Upper lobe of left lung (tissue), 6 donors: ENCODE measurements at regions not wholly inside any gene's neighbourhood (a gene's known extent, or its start where the extent isn't known, plus 50 kb on each side); places are given as distances from the start of the nearest gene placed in this dataset.

Experiments used
- ATAC-seq, 2 donors: fragments of 200-7000 bp; cut with Tn5 transposase; one replicate each; pipeline ENCODE4 v1.9.1; 2022; ENCODE audit warnings: mild to moderate bottlenecking in 2 of 2, moderate library complexity in 2 of 2; ENCODE audit not compliant: low FRiP score in 2 of 2
- DNase-seq, 2 donors: peaks; one replicate each; pipeline ENCODE4 v3.0.0-alpha.2; 2019 to 2020
- H3K27ac ChIP-seq, 4 donors: fragments of 200-600 bp; sonication (generic); one replicate each; pipeline ENCODE4 v1.5.1; 2016 to 2019
- H3K27me3 ChIP-seq, 4 donors: fragments of 200-600 bp; sonication (generic); one replicate each; pipeline ENCODE4 v1.5.1; 2017 to 2019
- H3K36me3 ChIP-seq, 4 donors: fragments of 200-600 bp; sonication (generic); one replicate each; pipeline ENCODE4 v1.5.1; 2016 to 2019
- H3K4me1 ChIP-seq, 4 donors: fragments of 200-600 bp; sonication (generic); one replicate each; pipeline ENCODE4 v1.5.1; 2018 to 2019
- H3K4me3 ChIP-seq, 4 donors: fragments of 200-600 bp; sonication (generic); one replicate each; pipeline ENCODE4 v1.5.1; 2017 to 2019; ENCODE audit warnings: mild to moderate bottlenecking in 2 of 4, moderate library complexity in 1 of 4
- H3K9me3 ChIP-seq, 4 donors: fragments of 200-600 bp; sonication (generic); one replicate each; pipeline ENCODE4 v1.5.1; 2018 to 2019
- EP300 ChIP-seq, 4 donors: sonication (generic); formaldehyde crosslinking; IDR thresholded peaks; one replicate each; pipeline ENCODE4 v1.5.1; 2017; ENCODE audit warnings: antibody characterized with exemption in 4 of 4, control low read depth in 2 of 4
- POLR2A ChIP-seq, 4 donors: fragments of 450-650 bp; IDR thresholded peaks; one replicate each; pipeline ENCODE4 v1.5.1; 2016 to 2017; ENCODE audit warnings: antibody characterized with exemption in 4 of 4, mild to moderate bottlenecking in 2 of 4
- POLR2AphosphoS5 ChIP-seq, 2 donors: sonication (generic); formaldehyde crosslinking; IDR thresholded peaks; one replicate each; pipeline ENCODE4 v1.5.1; 2017; ENCODE audit warnings: antibody characterized with exemption in 2 of 2
- WGBS, 2 donors: methylation state at CpG; one replicate each; pipeline ENCODE4 v1.1.5; 2017 to 2018; 5-methylcytosine and 5-hydroxymethylcytosine counted together
- TF ChIP-seq, protein P1 (sequence below), 6 experiments: fragments of 450-650 bp in 4 of 6; fragments of 200-600 bp in 2 of 6; sonication (generic) in 2 of 6; IDR thresholded peaks; one replicate each; pipeline ENCODE4 v1.5.1; 2016 to 2019; ENCODE audit warnings: antibody characterized with exemption in 6 of 6
- donor health status: DM: no; HTN: no; CAD: no; lungs with moderate emphysema.
- donor health status: DM: no; HTN: yes; CAD: no; lungs with severe emphysema.

DNA sequence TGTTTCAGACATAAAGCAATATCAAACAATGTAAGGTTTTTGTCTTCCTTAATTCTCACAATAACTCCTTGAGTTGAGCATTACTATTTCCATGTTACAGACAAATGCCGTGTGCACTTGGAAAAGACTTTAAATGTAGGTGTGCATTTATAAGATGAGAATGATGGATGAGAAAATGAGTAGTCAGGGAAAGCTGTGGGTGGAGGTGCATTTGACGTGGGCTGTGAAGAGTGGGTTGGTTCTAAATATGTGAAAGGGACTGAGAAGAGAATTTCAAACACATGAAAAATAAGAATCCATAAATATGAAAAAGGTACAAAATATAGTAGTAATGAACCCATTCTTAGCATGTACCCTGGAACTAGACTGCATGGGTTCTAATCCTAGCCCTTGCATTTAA is 171.6 kb upstream of the PPP2R2B start:
- no peaks in the 10 kb centered on the region for H3K4me1 ChIP-seq
- DNase-seq (no peak), ATAC-seq (no peak)
- TF ChIP-seq POLR2A (IDR thresholded peaks at IDR 0.05) (no peak), EP300 (IDR thresholded peaks at IDR 0.05) (no peak), POLR2AphosphoS5 (IDR thresholded peaks at IDR 0.05) (no peak)
- TF ChIP-seq, protein P1, sequence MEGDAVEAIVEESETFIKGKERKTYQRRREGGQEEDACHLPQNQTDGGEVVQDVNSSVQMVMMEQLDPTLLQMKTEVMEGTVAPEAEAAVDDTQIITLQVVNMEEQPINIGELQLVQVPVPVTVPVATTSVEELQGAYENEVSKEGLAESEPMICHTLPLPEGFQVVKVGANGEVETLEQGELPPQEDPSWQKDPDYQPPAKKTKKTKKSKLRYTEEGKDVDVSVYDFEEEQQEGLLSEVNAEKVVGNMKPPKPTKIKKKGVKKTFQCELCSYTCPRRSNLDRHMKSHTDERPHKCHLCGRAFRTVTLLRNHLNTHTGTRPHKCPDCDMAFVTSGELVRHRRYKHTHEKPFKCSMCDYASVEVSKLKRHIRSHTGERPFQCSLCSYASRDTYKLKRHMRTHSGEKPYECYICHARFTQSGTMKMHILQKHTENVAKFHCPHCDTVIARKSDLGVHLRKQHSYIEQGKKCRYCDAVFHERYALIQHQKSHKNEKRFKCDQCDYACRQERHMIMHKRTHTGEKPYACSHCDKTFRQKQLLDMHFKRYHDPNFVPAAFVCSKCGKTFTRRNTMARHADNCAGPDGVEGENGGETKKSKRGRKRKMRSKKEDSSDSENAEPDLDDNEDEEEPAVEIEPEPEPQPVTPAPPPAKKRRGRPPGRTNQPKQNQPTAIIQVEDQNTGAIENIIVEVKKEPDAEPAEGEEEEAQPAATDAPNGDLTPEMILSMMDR (IDR thresholded peaks at IDR 0.05): no peak
- no peaks in the 10 kb centered on the region for H3K9me3 ChIP-seq
- no peaks in the 10 kb centered on the region for H3K27me3 ChIP-seq
- WGBS, 2 donors: 50 to 60% methylated on average over 2 of the region's 2 CpGs
- H3K27ac ChIP-seq: no peak overlapping the region
- H3K36me3 ChIP-seq: no peaks in the 10 kb centered on the region
- H3K4me3 ChIP-seq: no peak overlapping the region

DNA sequence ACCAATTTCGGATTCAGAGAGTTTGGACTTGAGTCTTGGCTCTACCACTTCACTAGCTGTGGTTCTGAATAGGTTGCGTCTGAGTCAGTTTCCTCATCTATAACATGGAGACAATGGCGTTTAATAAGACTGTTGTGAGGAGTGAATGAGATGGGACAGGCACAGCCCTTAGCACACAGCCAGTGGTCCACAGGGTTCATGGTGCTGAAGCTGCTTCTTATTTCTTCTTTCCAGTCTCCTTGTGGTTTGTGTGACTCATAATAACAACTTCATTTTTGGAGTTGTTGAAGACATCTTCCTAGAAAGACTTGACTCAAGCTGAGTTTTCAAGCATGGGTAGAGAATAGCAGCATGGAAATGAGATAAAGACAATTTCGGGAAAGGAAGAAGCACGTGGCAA is 172.6 kb upstream of the PPP2R2B start:
- Histone ChIP-seq H3K9me3 (no peaks in the 10 kb centered on the region), H3K4me3 (no peak overlapping the region), H3K36me3 (no peaks in the 10 kb centered on the region), H3K4me1 (no peaks in the 10 kb centered on the region), H3K27ac (no peak overlapping the region), H3K27me3 (no peaks in the 10 kb centered on the region)
- 80 to 88% methylated on average over 5 of the region's 5 CpGs for WGBS, 2 donors
- TF ChIP-seq EP300 (IDR thresholded peaks at IDR 0.05): no peak
- TF ChIP-seq, protein P1 (IDR thresholded peaks at IDR 0.05): no peak
- no peak for TF ChIP-seq POLR2A (IDR thresholded peaks at IDR 0.05)
- TF ChIP-seq POLR2AphosphoS5 (IDR thresholded peaks at IDR 0.05): no peak
- ATAC-seq: no peak
- DNase-seq: no peak

DNA sequence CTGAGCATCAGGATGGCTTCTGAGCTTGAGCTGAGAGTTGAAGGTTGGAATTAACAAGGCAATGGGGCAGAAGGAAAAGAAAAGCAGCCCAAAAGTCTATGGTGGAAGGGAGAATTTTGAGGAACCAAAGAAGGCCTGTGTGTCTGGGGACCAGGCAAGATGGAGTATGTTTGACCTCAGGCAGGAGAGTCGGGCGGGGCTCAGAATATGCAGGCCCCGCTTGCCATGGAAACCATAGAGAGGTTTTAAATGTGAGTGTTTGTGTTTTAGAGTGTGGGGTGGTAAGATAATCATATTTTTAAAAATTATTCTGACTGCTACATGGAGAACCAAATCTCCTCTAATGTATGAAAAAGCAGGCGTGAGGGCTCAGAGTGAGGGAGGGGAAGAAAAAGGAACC is 174.0 kb upstream of the PPP2R2B start:
- no peak for TF ChIP-seq EP300 (IDR thresholded peaks at IDR 0.05)
- no peak for TF ChIP-seq POLR2AphosphoS5 (IDR thresholded peaks at IDR 0.05)
- TF ChIP-seq, protein P1 (IDR thresholded peaks at IDR 0.05): no peak
- TF ChIP-seq POLR2A (IDR thresholded peaks at IDR 0.05): no peak
- no peak for ATAC-seq
- no peak overlapping the region for H3K27ac ChIP-seq
- no peak for DNase-seq
- no peaks in the 10 kb centered on the region for H3K36me3 ChIP-seq
- no peaks in the 10 kb centered on the region for H3K9me3 ChIP-seq
- no peaks in the 10 kb centered on the region for H3K27me3 ChIP-seq
- WGBS, 2 donors: 88 to 94% methylated on average over 4 of the region's 4 CpGs
- no peaks in the 10 kb centered on the region for H3K4me1 ChIP-seq
- no peak overlapping the region for H3K4me3 ChIP-seq

DNA sequence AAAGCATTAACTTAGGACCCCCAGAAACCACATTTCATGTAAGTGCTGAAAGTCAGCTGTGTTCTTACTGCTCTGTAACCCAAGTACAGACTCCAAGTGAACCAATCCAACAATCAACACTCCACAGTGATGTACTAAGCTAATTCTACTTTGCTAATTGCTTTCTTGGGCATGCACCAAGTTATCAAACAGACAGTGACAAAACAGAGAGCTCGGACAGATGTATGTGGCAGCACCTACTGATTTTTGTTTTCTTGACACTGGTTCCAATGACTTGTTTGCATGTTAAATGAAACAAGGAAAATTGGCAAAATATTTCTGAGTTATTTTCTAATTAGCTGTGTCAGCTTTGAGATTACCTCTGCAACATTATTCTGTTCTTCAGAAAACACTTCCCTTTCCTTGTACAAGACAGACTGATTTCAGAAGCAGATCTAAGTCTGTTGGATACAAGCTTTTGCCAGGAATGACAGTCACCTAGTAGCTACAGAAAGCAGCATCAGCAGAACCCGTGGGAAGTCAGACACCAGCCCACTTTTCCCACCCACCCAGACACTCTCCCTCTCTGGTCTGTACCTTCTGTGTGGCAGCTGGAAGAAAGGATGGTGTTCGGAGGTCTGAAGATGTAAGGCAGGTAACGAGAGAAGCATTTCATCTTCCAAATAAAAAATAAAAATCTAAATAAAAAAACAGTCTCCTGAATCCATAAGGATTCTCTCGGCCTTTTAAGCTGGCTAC is 176.7 kb upstream of the PPP2R2B start:
- no peak overlapping the region for H3K27ac ChIP-seq

More for the DNA sequence above, 176.7 kb upstream of the PPP2R2B start:
- no peaks in the 10 kb centered on the region for H3K36me3 ChIP-seq
- H3K27me3 ChIP-seq: no peaks in the 10 kb centered on the region
- DNase-seq: no peak
- H3K9me3 ChIP-seq: no peaks in the 10 kb centered on the region
- H3K4me3 ChIP-seq: no peak overlapping the region
- H3K4me1 ChIP-seq: no peaks in the 10 kb centered on the region
- ATAC-seq: no peak
- TF ChIP-seq POLR2A (IDR thresholded peaks at IDR 0.05): no peak
- TF ChIP-seq, protein P1 (IDR thresholded peaks at IDR 0.05): no peak
- no peak for TF ChIP-seq EP300 (IDR thresholded peaks at IDR 0.05)
- TF ChIP-seq POLR2AphosphoS5 (IDR thresholded peaks at IDR 0.05): no peak
- 66 to 68% methylated on average over 5 of the region's 5 CpGs for WGBS, 2 donors
